A549 (cell line): ENCODE measurements at regions not wholly inside any gene's neighbourhood (a gene's known extent, or its start where the extent isn't known, plus 50 kb on each side); places are given as distances from the start of the nearest gene placed in this dataset.

ENCODE experiments used
- ATAC-seq, 2 experiments: fragments of 200-7000 bp in 1 of 2; fragments of >200 bp in 1 of 2; cut with Nextera tagmentation in 1 of 2; cut with Tn5 transposase in 1 of 2; 3 replicates each; pipeline versions ENCODE4 v1.8.0 to v1.9.1; 2018 to 2020; ENCODE audit warnings: mild to moderate bottlenecking in 1 of 2, moderate library complexity in 1 of 2
- CTCF ChIA-PET: fragments of 300-600 bp; sonication (Branson Sonifier 250); formaldehyde crosslinking; extraction: SDS; loops from one replicate; lab custom pipeline; 2021; ENCODE audit warnings: antibody characterized with exemption, inconsistent platforms; lab: Yijun Ruan, JAX
- POLR2A ChIA-PET: fragments of 350-600 bp; formaldehyde crosslinking; extraction: SDS; loops from one replicate; lab custom pipeline; 2021; ENCODE audit warnings: antibody characterized with exemption, inconsistent platforms; lab: Yijun Ruan, JAX
- DNase-seq, 2 experiments: peaks; one replicate each; pipeline versions ENCODE4 v3.0.0 to v3.0.0-alpha.2; 2011 to 2016; ENCODE audit warnings: low read depth in 1 of 2, low spot score in 1 of 2
- FAIRE-seq: peaks from 2 replicates; lab custom pipeline; 2011; peaks lifted over from hg19 to GRCh38; lab: Jason Lieb, UNC
- H3K27ac ChIP-seq, 2 experiments: fragments of >200 bp; sonication (Bioruptor Twin); formaldehyde crosslinking; 3 replicates each; pipeline ENCODE4 v1.5.1; 2016 to 2017
- H3K4me1 ChIP-seq: fragments of >200 bp; sonication (Bioruptor Twin); formaldehyde crosslinking; 3 replicates; pipeline ENCODE4 v1.6.1; 2016
- H3K4me2 ChIP-seq: fragments of >200 bp; sonication (Bioruptor Twin); formaldehyde crosslinking; 3 replicates; pipeline ENCODE4 v1.6.1; 2016
- H3K4me3 ChIP-seq: fragments of >200 bp; sonication (Bioruptor Twin); formaldehyde crosslinking; 3 replicates; pipeline ENCODE4 v1.5.1; 2016
- H3K9me3 ChIP-seq: fragments of >200 bp; sonication (Bioruptor Twin); formaldehyde crosslinking; 3 replicates; pipeline ENCODE4 v1.6.1; 2016
- BCL3 ChIP-seq: fragments of >200 bp; sonication (Bioruptor Twin); formaldehyde crosslinking; IDR thresholded peaks from 3 replicates; pipeline ENCODE4 v1.6.1; 2016
- CBX2 ChIP-seq: fragments of 200-600 bp; sonication (generic); IDR thresholded peaks from 2 replicates; pipeline ENCODE4 v1.6.1; 2016; ENCODE audit warnings: low read depth, mild to moderate bottlenecking, borderline replicate concordance
- CTCF ChIP-seq: fragments of >200 bp; sonication (Bioruptor Twin); formaldehyde crosslinking; IDR thresholded peaks from 3 replicates; pipeline ENCODE4 v1.5.1; 2016
- EHF ChIP-seq: fragments of 250-450 bp; sonication (Bioruptor Pico); IDR thresholded peaks from 2 replicates; pipeline ENCODE4 v1.5.0; 2020; ENCODE audit warnings: mild to moderate bottlenecking
- ELK1 ChIP-seq: fragments of 150-350 bp; IDR thresholded peaks from 2 replicates; pipeline ENCODE4 v1.6.1; 2014; ENCODE audit warnings: low read depth, mild to moderate bottlenecking, low read length
- ESRRA ChIP-seq: fragments of 150-350 bp; IDR thresholded peaks from 2 replicates; pipeline ENCODE4 v1.6.1; 2014; ENCODE audit warnings: mild to moderate bottlenecking, low read length, borderline replicate concordance
- GATA3 ChIP-seq: IDR thresholded peaks from 2 replicates; pipeline ENCODE4 v1.6.1; 2012; ENCODE audit warnings: borderline replicate concordance
- HEYL ChIP-seq: fragments of 250-450 bp; sonication (Bioruptor Pico); IDR thresholded peaks from 2 replicates; pipeline ENCODE4 v1.8.0; 2021; ENCODE audit warnings: mild to moderate bottlenecking, moderate library complexity
- HMGXB4 ChIP-seq: fragments of 250-450 bp; sonication (Bioruptor Pico); IDR thresholded peaks from 2 replicates; pipeline ENCODE4 v1.5.0; 2021; ENCODE audit warnings: mild to moderate bottlenecking, moderate library complexity, borderline replicate concordance
- KDM5A ChIP-seq: fragments of 200-600 bp; sonication (generic); IDR thresholded peaks from 2 replicates; pipeline ENCODE4 v1.6.1; 2016; ENCODE audit warnings: antibody characterized with exemption, mild to moderate bottlenecking
- MAFK ChIP-seq: fragments of 450-650 bp; IDR thresholded peaks from 2 replicates; pipeline ENCODE4 v1.6.1; 2014; ENCODE audit not compliant: partially characterized antibody
- NFE2L2 ChIP-seq: fragments of 150-350 bp; conservative IDR thresholded peaks from 2 replicates; pipeline ENCODE4 v1.6.1; 2014; ENCODE audit warnings: low read length
- PBX3 ChIP-seq: IDR thresholded peaks from 2 replicates; pipeline ENCODE4 v1.6.1; 2012
- PHF8 ChIP-seq: fragments of 200-600 bp; sonication (generic); IDR thresholded peaks from 2 replicates; pipeline ENCODE4 v1.6.1; 2016; ENCODE audit warnings: low read depth, mild to moderate bottlenecking, antibody characterized with exemption, moderate library complexity, borderline replicate concordance
- RAD21 ChIP-seq, 2 experiments: fragments of >200 bp in 1 of 2; sonication (Bioruptor Twin) in 1 of 2; formaldehyde crosslinking in 1 of 2; IDR thresholded peaks in 1 of 2; conservative IDR thresholded peaks in 1 of 2; 2 replicates in 1 of 2; 3 replicates in 1 of 2; pipeline ENCODE4 v1.6.1; 2012 to 2018; ENCODE audit warnings: inconsistent platforms in 1 of 2
- REST ChIP-seq: fragments of 200-600 bp; sonication (generic); IDR thresholded peaks from 2 replicates; pipeline ENCODE4 v1.6.1; 2016; ENCODE audit warnings: antibody characterized with exemption, mild to moderate bottlenecking, moderate library complexity
- RFX5 ChIP-seq: fragments of 450-650 bp; IDR thresholded peaks from 2 replicates; pipeline ENCODE4 v1.7.1; 2014; ENCODE audit warnings: antibody characterized with exemption, mild to moderate bottlenecking, moderate library complexity
- SREBF2 ChIP-seq: fragments of 450-650 bp; IDR thresholded peaks from 2 replicates; pipeline ENCODE4 v1.6.1; 2014; ENCODE audit warnings: mild to moderate bottlenecking, moderate library complexity
- TFCP2L1 ChIP-seq: fragments of 250-450 bp; sonication (Bioruptor Pico); IDR thresholded peaks from 2 replicates; pipeline ENCODE4 v1.5.0; 2021; ENCODE audit warnings: mild to moderate bottlenecking
- USF2 ChIP-seq: fragments of 450-650 bp; IDR thresholded peaks from 2 replicates; pipeline ENCODE4 v1.6.1; 2014; ENCODE audit warnings: antibody characterized with exemption
- whole genome bisulfite sequencing: methylation state at CpG from one replicate; pipeline ENCODE4 v1.1.6; 2017; ENCODE audit errors: missing lambda C conversion rate; 5-methylcytosine and 5-hydroxymethylcytosine counted together

- ChIA-PET POLR2A (no interaction called here), CTCF (interaction anchor here (0.6 to 2.0 kb wide), 3 partner anchors 119 to 1351 kb away, joined by 3 to 6 read pairs (median 5); no protein-coding TSS in a partner anchor)
- FAIRE-seq: no peak
- no peak; a peak in 1 of 6 replicates for ATAC-seq
- no peak overlapping the region for H3K27ac ChIP-seq
- no peak for DNase-seq
- TF ChIP-seq CTCF (no peak), RFX5 (peak; percentile 47; the same call in 1 of the 2 replicates)
- WGBS: 7% methylated on average over 10 of the region's 10 CpGs
- no peak overlapping the region for H3K4me3 ChIP-seq
- no peaks in the 10 kb centered on the region for H3K9me3 ChIP-seq
- no peaks in the 10 kb centered on the region for H3K4me1 ChIP-seq
- H3K4me2 ChIP-seq: no peak overlapping the region
These were observed 66.6 kb upstream of the KCNA5 start for GRCh38 chr12:4977102-4977501.

- Histone ChIP-seq H3K4me1 (no peaks in the 10 kb centered on the region), H3K9me3 (no peaks in the 10 kb centered on the region), H3K4me2 (no peak overlapping the region), H3K27ac (no peak overlapping the region)
- TF ChIP-seq HMGXB4 (CRISPR knock-in tag): no peak
- TF ChIP-seq, all 56 proteins: peak for 0
- WGBS: 2% methylated on average over 6 of the region's 6 CpGs
- ChIA-PET CTCF (no interaction called here), POLR2A (no interaction called here)
- ATAC-seq (no peak), DNase-seq (no peak), FAIRE-seq (no peak)
- H3K4me3 ChIP-seq: no peak overlapping the region
These were observed 64.9 kb upstream of the KCNA5 start for GRCh38 chr12:4978737-4979136.

GRCh38 chr12:4979737-4980136 lies 63.9 kb upstream of the KCNA5 start:
- H3K4me3 ChIP-seq: no peak overlapping the region

More at GRCh38 chr12:4979737-4980136, 63.9 kb upstream of the KCNA5 start:
- Histone ChIP-seq H3K4me1 (no peaks in the 10 kb centered on the region), H3K4me2 (no peak overlapping the region), H3K27ac (no peak overlapping the region), H3K9me3 (no peaks in the 10 kb centered on the region)
- POLR2A ChIA-PET: no interaction called here
- CTCF ChIA-PET: interaction anchor here (19.1 kb wide), 1 partner anchor 122 kb away, joined by 157 read pairs; no protein-coding TSS in a partner anchor
- no peak for DNase-seq
- no peak for TF ChIP-seq KDM5A
- no peak for TF ChIP-seq HEYL (CRISPR knock-in tag)
- no peak for TF ChIP-seq TFCP2L1 (CRISPR knock-in tag)
- TF ChIP-seq EHF: no peak
- no peak for TF ChIP-seq NFE2L2
- no peak for TF ChIP-seq ELK1
- no peak for TF ChIP-seq PHF8
- TF ChIP-seq USF2: no peak
- no peak for TF ChIP-seq MAFK
- no peak for TF ChIP-seq CBX2
- no peak for TF ChIP-seq RAD21 (conservative IDR thresholded peaks at IDR 0.05 in 1 of 2, IDR thresholded peaks at IDR 0.05 in 1 of 2)
- TF ChIP-seq BCL3: no peak
- TF ChIP-seq REST: no peak
- no peak for TF ChIP-seq GATA3
- no peak for TF ChIP-seq PBX3
- no peak for TF ChIP-seq SREBF2
- TF ChIP-seq ESRRA: no peak
- FAIRE-seq: no peak
- ATAC-seq: no peak
